WTC11 (cell line): ENCODE measurements at regions not wholly inside any gene's neighbourhood (a gene's known extent, or its start where the extent isn't known, plus 50 kb on each side); places are given as distances from the start of the nearest gene placed in this dataset.

Experiments
- AR ChIP-seq: fragments of 250-450 bp; sonication (Bioruptor Pico); IDR thresholded peaks from 2 replicates; pipeline ENCODE4 v1.9.0; 2021; ENCODE audit warnings: mild to moderate bottlenecking
- ATF2 ChIP-seq: sonication (generic); formaldehyde crosslinking; IDR thresholded peaks from 2 replicates; pipeline ENCODE4 v1.8.1; 2022; ENCODE audit warnings: low read depth, missing genetic modification reagents, borderline replicate concordance
- ATF3 ChIP-seq: sonication (generic); formaldehyde crosslinking; conservative IDR thresholded peaks from 2 replicates; pipeline ENCODE4 v1.8.1; 2022; ENCODE audit warnings: mild to moderate bottlenecking, missing genetic modification reagents
- CDX4 ChIP-seq: fragments of 250-450 bp; sonication (Bioruptor Pico); IDR thresholded peaks from 2 replicates; pipeline ENCODE4 v1.9.0; 2021; ENCODE audit warnings: moderate library complexity, mild to moderate bottlenecking, inconsistent platforms, borderline replicate concordance
- CTCF ChIP-seq: fragments of 200-600 bp; IDR thresholded peaks from 2 replicates; pipeline ENCODE4 v1.8.0; 2022; ENCODE audit warnings: antibody characterized with exemption
- JAZF1 ChIP-seq: fragments of 250-450 bp; sonication (Bioruptor Pico); IDR thresholded peaks from 2 replicates; pipeline ENCODE4 v1.9.0; 2021; ENCODE audit warnings: moderate library complexity, mild to moderate bottlenecking, inconsistent platforms
- JUN ChIP-seq: sonication (generic); formaldehyde crosslinking; IDR thresholded peaks from 2 replicates; pipeline ENCODE4 v1.8.0; 2023; ENCODE audit warnings: mild to moderate bottlenecking, missing genetic modification reagents
- NR2C2 ChIP-seq: sonication (generic); formaldehyde crosslinking; IDR thresholded peaks from 2 replicates; pipeline ENCODE4 v1.8.0; 2022; ENCODE audit warnings: mild to moderate bottlenecking, missing genetic modification reagents
- TCF7 ChIP-seq: sonication (generic); formaldehyde crosslinking; IDR thresholded peaks from 2 replicates; pipeline ENCODE4 v1.8.0; 2022; ENCODE audit warnings: mild to moderate bottlenecking, low read depth, missing genetic modification reagents, moderate library complexity
- USF2 ChIP-seq: sonication (generic); formaldehyde crosslinking; IDR thresholded peaks from 2 replicates; pipeline ENCODE4 v1.8.1; 2023; ENCODE audit warnings: mild to moderate bottlenecking, missing genetic modification reagents, moderate library complexity
- ZNF425 ChIP-seq: fragments of 250-450 bp; sonication (Bioruptor Pico); conservative IDR thresholded peaks from 2 replicates; pipeline ENCODE4 v1.9.0; 2021; ENCODE audit warnings: mild to moderate bottlenecking
- TF ChIP-seq, protein P1 (sequence below): sonication (generic); formaldehyde crosslinking; IDR thresholded peaks from 2 replicates; pipeline ENCODE4 v1.8.1; 2022; ENCODE audit warnings: low read depth, mild to moderate bottlenecking, moderate library complexity, missing genetic modification reagents, borderline replicate concordance

GRCh38 chrX:112945826-112946225 is 105.2 kb upstream of the AMOT start:
- TF ChIP-seq JUN (CRISPR knock-in tag), result no peak
- no peak for TF ChIP-seq NR2C2 (CRISPR knock-in tag)
- TF ChIP-seq CTCF, result no peak
- no peak for TF ChIP-seq AR
- no peak for TF ChIP-seq ATF3 (CRISPR knock-in tag)
- TF ChIP-seq CDX4 (CRISPR knock-in tag), result no peak
- TF ChIP-seq, protein P1, sequence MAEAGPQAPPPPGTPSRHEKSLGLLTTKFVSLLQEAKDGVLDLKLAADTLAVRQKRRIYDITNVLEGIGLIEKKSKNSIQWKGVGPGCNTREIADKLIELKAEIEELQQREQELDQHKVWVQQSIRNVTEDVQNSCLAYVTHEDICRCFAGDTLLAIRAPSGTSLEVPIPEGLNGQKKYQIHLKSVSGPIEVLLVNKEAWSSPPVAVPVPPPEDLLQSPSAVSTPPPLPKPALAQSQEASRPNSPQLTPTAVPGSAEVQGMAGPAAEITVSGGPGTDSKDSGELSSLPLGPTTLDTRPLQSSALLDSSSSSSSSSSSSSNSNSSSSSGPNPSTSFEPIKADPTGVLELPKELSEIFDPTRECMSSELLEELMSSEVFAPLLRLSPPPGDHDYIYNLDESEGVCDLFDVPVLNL, result no peak
- TF ChIP-seq USF2 (CRISPR knock-in tag), result no peak
- TF ChIP-seq JAZF1, result no peak
- no peak for TF ChIP-seq ZNF425 (CRISPR knock-in tag)
- TF ChIP-seq ATF2 (CRISPR knock-in tag), result no peak
- no peak for TF ChIP-seq TCF7
